Hepatocyte (in vitro differentiated cells): ENCODE measurements at regions not wholly inside any gene's neighbourhood (a gene's known extent, or its start where the extent isn't known, plus 50 kb on each side); places are given as distances from the start of the nearest gene placed in this dataset.
"Not testable (repeated sequence)": the region's sequence is repeated elsewhere in the genome, so short reads cannot be mapped to it uniquely, and the experiment has no call there.

Experiments used
- EZH2 ChIP-seq: fragments of 200-600 bp; sonication (generic); IDR thresholded peaks from 2 replicates; pipeline ENCODE4 v1.6.1; 2016; ENCODE audit warnings: antibody characterized with exemption, mild to moderate bottlenecking, borderline replicate concordance
- EZH2phosphoT487 ChIP-seq: fragments of 200-600 bp; sonication (generic); IDR thresholded peaks from one replicate; pipeline ENCODE4 v1.6.1; 2018; ENCODE audit warnings: antibody characterized with exemption, mild to moderate bottlenecking, low read depth, moderate library complexity; ENCODE audit not compliant: unreplicated experiment, severe bottlenecking
- TF ChIP-seq, protein P1 (sequence below): fragments of 200-600 bp; sonication (generic); IDR thresholded peaks from 2 replicates; pipeline ENCODE4 v1.5.1; 2016; ENCODE audit warnings: antibody characterized with exemption, mild to moderate bottlenecking; ENCODE audit not compliant: poor library complexity

GRCh38 chr3:195634426-195635261 is 50.9 kb upstream of the APOD start:
- TF ChIP-seq, protein P1, sequence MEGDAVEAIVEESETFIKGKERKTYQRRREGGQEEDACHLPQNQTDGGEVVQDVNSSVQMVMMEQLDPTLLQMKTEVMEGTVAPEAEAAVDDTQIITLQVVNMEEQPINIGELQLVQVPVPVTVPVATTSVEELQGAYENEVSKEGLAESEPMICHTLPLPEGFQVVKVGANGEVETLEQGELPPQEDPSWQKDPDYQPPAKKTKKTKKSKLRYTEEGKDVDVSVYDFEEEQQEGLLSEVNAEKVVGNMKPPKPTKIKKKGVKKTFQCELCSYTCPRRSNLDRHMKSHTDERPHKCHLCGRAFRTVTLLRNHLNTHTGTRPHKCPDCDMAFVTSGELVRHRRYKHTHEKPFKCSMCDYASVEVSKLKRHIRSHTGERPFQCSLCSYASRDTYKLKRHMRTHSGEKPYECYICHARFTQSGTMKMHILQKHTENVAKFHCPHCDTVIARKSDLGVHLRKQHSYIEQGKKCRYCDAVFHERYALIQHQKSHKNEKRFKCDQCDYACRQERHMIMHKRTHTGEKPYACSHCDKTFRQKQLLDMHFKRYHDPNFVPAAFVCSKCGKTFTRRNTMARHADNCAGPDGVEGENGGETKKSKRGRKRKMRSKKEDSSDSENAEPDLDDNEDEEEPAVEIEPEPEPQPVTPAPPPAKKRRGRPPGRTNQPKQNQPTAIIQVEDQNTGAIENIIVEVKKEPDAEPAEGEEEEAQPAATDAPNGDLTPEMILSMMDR = not testable (repeated sequence)
- TF ChIP-seq EZH2, EZH2phosphoT487: not testable (repeated sequence)
